Brain microvascular endothelial cell (primary cell): ENCODE measurements at regions not wholly inside any gene's neighbourhood (a gene's known extent, or its start where the extent isn't known, plus 50 kb on each side); places are given as distances from the start of the nearest gene placed in this dataset.

Source experiments
- DNase-seq: peaks from one replicate; pipeline ENCODE4 v3.0.0-alpha.2; 2020
- H3K27ac ChIP-seq: fragments of 250-450 bp; sonication (Bioruptor Pico); 2 replicates; pipeline ENCODE4 v1.5.1; 2020; ENCODE audit warnings: mild to moderate bottlenecking, moderate library complexity
- H3K27me3 ChIP-seq: fragments of 250-450 bp; sonication (Bioruptor Pico); replicated peaks from 2 replicates; pipeline ENCODE4 v1.5.1; 2020; ENCODE audit warnings: mild to moderate bottlenecking
- H3K36me3 ChIP-seq: fragments of 250-450 bp; sonication (Bioruptor Pico); replicated peaks from 2 replicates; pipeline ENCODE4 v1.5.1; 2020; ENCODE audit warnings: mild to moderate bottlenecking
- H3K4me3 ChIP-seq: 2 replicates; pipeline ENCODE4 v1.5.1; 2011; ENCODE audit warnings: low read depth, mild to moderate bottlenecking, control low read depth, low read length, moderate library complexity
- CTCF ChIP-seq: IDR thresholded peaks from 2 replicates; pipeline ENCODE4 v1.5.1; 2011; ENCODE audit warnings: low read depth, mild to moderate bottlenecking, moderate library complexity, low read length, control low read depth, inconsistent platforms; ENCODE audit errors: missing control alignments
- in situ Hi-C: cut with HindIII; loops from 2 replicates; pipeline ENCODE4 v1.10.0; 2017; ENCODE audit warnings: low sequenced_read_pairs, low pct_ligation_motif_present

GRCh38 chr2:187875261-187876141 lies 321.3 kb upstream of the TFPI start:
- in situ Hi-C loops, result no loop called here
- Histone ChIP-seq H3K36me3 (no peaks in the 10 kb centered on the region), H3K4me3 (no peak overlapping the region), H3K27me3 (no peaks in the 10 kb centered on the region), H3K27ac (no peak overlapping the region)
- no peak for TF ChIP-seq CTCF
- DNase-seq, result no peak

DNA sequence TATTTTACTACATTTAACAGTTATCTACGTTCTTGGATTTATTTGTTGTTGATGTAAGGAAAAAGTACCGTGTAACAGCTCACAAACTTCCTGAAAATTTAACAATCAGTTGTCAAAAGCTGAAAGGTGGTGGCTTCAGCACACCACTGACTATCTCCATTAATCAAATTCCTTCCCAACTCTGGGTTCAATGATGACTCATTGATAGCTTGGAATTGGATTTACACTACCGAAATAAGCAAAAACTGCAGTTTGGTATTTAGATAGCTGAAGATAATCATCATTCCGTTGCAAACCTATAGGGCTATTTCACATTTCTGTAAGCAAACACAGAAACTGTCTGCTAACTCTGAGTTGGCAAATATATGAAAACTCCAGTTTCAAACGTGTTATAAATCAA lies 322.3 kb upstream of the TFPI start:
- no peak overlapping the region for H3K4me3 ChIP-seq
- no peak overlapping the region for H3K27ac ChIP-seq
- DNase-seq, result no peak
- no peak for TF ChIP-seq CTCF
- in situ Hi-C loops, result no loop called here
- H3K27me3 ChIP-seq, result no peaks in the 10 kb centered on the region
- H3K36me3 ChIP-seq, result no peaks in the 10 kb centered on the region

DNA sequence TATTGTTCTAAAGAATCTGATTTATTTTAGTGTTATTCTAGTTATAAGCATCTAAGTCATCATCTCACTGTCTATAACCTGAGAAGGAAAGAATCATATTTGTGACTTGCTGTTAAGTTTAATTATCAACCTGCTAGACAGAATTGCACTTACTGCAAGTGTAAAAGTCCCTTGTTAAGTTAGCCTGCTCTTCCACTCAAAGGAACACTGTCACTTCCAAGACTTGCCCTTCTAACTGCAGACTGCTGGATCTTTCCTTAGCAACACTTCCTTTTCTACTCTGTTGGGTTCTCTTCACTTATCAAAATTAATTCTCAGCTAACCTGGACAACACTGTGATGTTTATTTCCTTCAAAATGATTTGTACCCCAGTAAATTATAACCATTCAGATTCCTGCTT lies 323.2 kb upstream of the TFPI start:
- Histone ChIP-seq H3K36me3 (no peaks in the 10 kb centered on the region), H3K27me3 (no peaks in the 10 kb centered on the region), H3K27ac (no peak overlapping the region), H3K4me3 (no peak overlapping the region)
- in situ Hi-C loops, result no loop called here
- TF ChIP-seq CTCF, result no peak
- DNase-seq, result no peak

DNA sequence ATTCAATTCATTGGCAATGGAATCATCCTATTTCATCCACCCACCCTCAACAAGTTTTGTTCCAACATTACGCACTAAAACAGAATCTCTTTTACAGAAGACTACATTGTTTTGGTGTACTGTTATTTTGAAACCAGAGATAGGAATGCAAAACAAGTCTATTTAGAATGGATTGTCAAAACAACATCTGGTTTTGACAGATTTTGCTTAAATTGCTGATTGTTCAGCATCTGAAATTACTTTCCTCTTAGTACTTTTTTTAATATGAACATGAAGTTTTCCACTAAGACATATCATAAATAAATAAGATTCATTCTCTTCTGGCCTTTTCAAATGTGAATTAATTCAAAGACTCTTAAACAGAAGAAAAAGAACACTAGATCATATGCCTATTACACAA lies 323.9 kb upstream of the TFPI start:
- no peak for DNase-seq

DNA sequence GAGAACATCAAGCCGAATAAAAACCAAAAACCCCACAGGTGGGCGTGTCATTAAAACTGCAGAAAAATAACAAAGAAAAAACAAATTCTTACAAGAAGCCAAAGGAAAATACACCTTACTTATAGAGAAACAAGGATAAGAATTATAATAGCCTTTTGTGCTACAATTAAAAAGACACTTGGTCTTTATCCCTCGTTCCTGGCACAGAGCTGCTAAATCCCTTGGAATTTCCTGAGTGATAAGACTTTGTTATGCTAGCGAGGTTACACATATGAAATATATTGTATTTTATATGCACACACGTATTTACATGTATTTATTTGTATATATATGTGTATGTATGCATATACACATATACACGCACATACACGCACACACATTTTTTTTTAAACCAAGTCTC lies 325.3 kb upstream of the TFPI start:
- Histone ChIP-seq H3K27me3 (no peaks in the 10 kb centered on the region), H3K27ac (no peak overlapping the region), H3K4me3 (no peak overlapping the region), H3K36me3 (no peaks in the 10 kb centered on the region)
- in situ Hi-C loops, result no loop called here
- DNase-seq, result no peak
- TF ChIP-seq CTCF, result no peak

More for the DNA sequence above, 323.9 kb upstream of the TFPI start:
- H3K4me3 ChIP-seq, result no peak overlapping the region
- in situ Hi-C loops, result no loop called here
- no peak overlapping the region for H3K27ac ChIP-seq
- TF ChIP-seq CTCF, result no peak
- H3K36me3 ChIP-seq, result no peaks in the 10 kb centered on the region
- H3K27me3 ChIP-seq, result no peaks in the 10 kb centered on the region

GRCh38 chr2:187884003-187884402 lies 329.8 kb upstream of the TFPI start:
- no peaks in the 10 kb centered on the region for H3K36me3 ChIP-seq
- TF ChIP-seq CTCF, result no peak
- no peak overlapping the region for H3K27ac ChIP-seq
- DNase-seq, result no peak
- in situ Hi-C loops, result no loop called here
- no peak overlapping the region for H3K4me3 ChIP-seq
- no peaks in the 10 kb centered on the region for H3K27me3 ChIP-seq
